Neural cell (in vitro differentiated cells): ENCODE measurements at regions not wholly inside any gene's neighbourhood (a gene's known extent, or its start where the extent isn't known, plus 50 kb on each side); places are given as distances from the start of the nearest gene placed in this dataset.

Source experiments
- H2AFZ ChIP-seq: fragments of 200-600, 300-800 bp; sonication (generic), shearing (Covaris generic); 2 replicates; pipeline ENCODE4 v1.6.0; 2014; ENCODE audit warnings: low read depth, mild to moderate bottlenecking, antibody characterized with exemption, low read length, moderate library complexity
- H3F3A ChIP-seq: fragments of 200-600 bp; shearing (Covaris generic); 2 replicates; pipeline ENCODE4 v1.6.1; 2016; ENCODE audit warnings: mild to moderate bottlenecking, moderate library complexity, mixed read lengths, antibody characterized with exemption, low read length; ENCODE audit not compliant: insufficient read depth, poor library complexity, severe bottlenecking
- H3K27ac ChIP-seq: fragments of 200-600, 300-800 bp; sonication (generic), shearing (Covaris generic); 2 replicates; pipeline ENCODE4 v1.5.1; 2014; ENCODE audit warnings: mild to moderate bottlenecking, low read length, moderate library complexity
- H3K27me3 ChIP-seq: fragments of 300-800, 200-600 bp; sonication (generic), shearing (Covaris generic); 2 replicates; pipeline ENCODE4 v1.6.0; 2014; ENCODE audit warnings: mild to moderate bottlenecking, low read depth, low read length, moderate library complexity; ENCODE audit not compliant: insufficient read depth
- H3K36me3 ChIP-seq: fragments of 300-800, 200-600 bp; sonication (generic), shearing (Covaris generic); 2 replicates; pipeline ENCODE4 v1.5.1; 2014; ENCODE audit warnings: mild to moderate bottlenecking, antibody characterized with exemption, low read length, moderate library complexity; ENCODE audit not compliant: insufficient read depth
- H3K4me2 ChIP-seq: fragments of 300-800, 200-600 bp; sonication (generic), shearing (Covaris generic); 2 replicates; pipeline ENCODE4 v1.6.0; 2014; ENCODE audit warnings: mild to moderate bottlenecking, low read length
- H3K4me3 ChIP-seq: fragments of 300-800, 200-600 bp; sonication (generic), shearing (Covaris generic); 2 replicates; pipeline ENCODE4 v1.5.1; 2014; ENCODE audit warnings: mild to moderate bottlenecking, low read length, moderate library complexity
- H3K79me2 ChIP-seq: fragments of 200-600 bp; shearing (Covaris generic); replicated peaks from 2 replicates; pipeline ENCODE4 v1.6.0; 2014; ENCODE audit warnings: mild to moderate bottlenecking, low read length, moderate library complexity; ENCODE audit not compliant: insufficient read depth
- H3K9ac ChIP-seq: fragments of 300-800, 200-600 bp; sonication (generic), shearing (Covaris generic); 2 replicates; pipeline ENCODE4 v1.6.1; 2016; ENCODE audit warnings: mild to moderate bottlenecking, low read length, mixed read lengths
- H3K9me2 ChIP-seq: fragments of 200-600 bp; shearing (Covaris generic); 2 replicates; pipeline ENCODE4 v1.6.1; 2016; ENCODE audit warnings: mild to moderate bottlenecking, low read length, mixed read lengths; ENCODE audit not compliant: insufficient read depth
- H3K9me3 ChIP-seq: fragments of 200-600, 300-800 bp; sonication (generic), shearing (Covaris generic); 2 replicates; pipeline ENCODE4 v1.6.1; 2016; ENCODE audit warnings: mild to moderate bottlenecking, mixed run types, low read length, moderate library complexity, mixed read lengths
- H4K20me1 ChIP-seq: fragments of 200-600 bp; shearing (Covaris generic); 2 replicates; pipeline ENCODE4 v1.6.1; 2016; ENCODE audit warnings: mild to moderate bottlenecking, mixed run types; ENCODE audit not compliant: insufficient read depth
- EP300 ChIP-seq: fragments of 450-650 bp; conservative IDR thresholded peaks from 2 replicates; pipeline ENCODE4 v1.6.1; 2014; ENCODE audit warnings: antibody characterized with exemption, mild to moderate bottlenecking, moderate library complexity; ENCODE audit not compliant: poor library complexity, severe bottlenecking
- EZH2 ChIP-seq: fragments of 200-600, 300-800 bp; shearing (Covaris generic), sonication (generic); IDR thresholded peaks from 2 replicates; pipeline ENCODE4 v1.6.1; 2014; ENCODE audit warnings: antibody characterized with exemption, low read length, borderline replicate concordance, mild to moderate bottlenecking; ENCODE audit not compliant: insufficient read depth, poor library complexity, severe bottlenecking
- MXI1 ChIP-seq: fragments of 450-650 bp; conservative IDR thresholded peaks from 2 replicates; pipeline ENCODE4 v1.6.1; 2014; ENCODE audit warnings: antibody characterized with exemption, mild to moderate bottlenecking; ENCODE audit not compliant: poor library complexity, severe bottlenecking
- POLR2AphosphoS5 ChIP-seq: IDR thresholded peaks from 2 replicates; pipeline ENCODE4 v1.6.1; 2012
- RAD21 ChIP-seq: fragments of 450-650 bp; conservative IDR thresholded peaks from 2 replicates; pipeline ENCODE4 v1.6.1; 2014; ENCODE audit warnings: antibody characterized with exemption, mild to moderate bottlenecking, moderate library complexity
- REST ChIP-seq: IDR thresholded peaks from 2 replicates; pipeline ENCODE4 v1.6.1; 2012; ENCODE audit warnings: borderline replicate concordance
- SMC3 ChIP-seq: fragments of 450-650 bp; conservative IDR thresholded peaks from 2 replicates; pipeline ENCODE4 v1.6.1; 2014; ENCODE audit warnings: antibody characterized with exemption, mild to moderate bottlenecking, moderate library complexity; ENCODE audit not compliant: poor library complexity
- TAF1 ChIP-seq: IDR thresholded peaks from 2 replicates; pipeline ENCODE4 v1.6.1; 2012; ENCODE audit warnings: low read depth
- TF ChIP-seq, protein P1 (sequence below): fragments of 450-650 bp; IDR thresholded peaks from 2 replicates; pipeline ENCODE4 v1.5.1; 2014; ENCODE audit warnings: antibody characterized with exemption, mild to moderate bottlenecking, moderate library complexity; ENCODE audit not compliant: poor library complexity, severe bottlenecking

DNA sequence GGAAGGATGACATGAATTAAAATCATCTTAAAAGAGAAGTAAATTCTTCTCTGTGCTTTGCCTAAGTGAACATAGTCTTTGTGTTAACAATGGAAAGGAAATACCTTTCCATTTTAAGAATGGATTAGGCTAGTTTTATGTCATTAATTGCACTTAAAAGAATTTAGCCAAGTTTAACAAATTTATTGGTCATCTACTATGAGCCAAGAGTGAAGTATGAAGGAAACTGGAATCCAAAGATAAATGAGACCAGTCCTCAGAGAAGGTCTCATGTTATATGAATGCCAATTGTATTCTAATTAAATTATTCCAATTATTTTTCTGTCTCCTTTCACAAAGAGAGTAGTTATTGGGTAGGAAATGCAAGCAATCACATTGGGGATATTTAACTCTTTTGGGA is 741.3 kb upstream of the SOX9 start:
- no peak overlapping the region for H3K9ac ChIP-seq
- H3K4me3 ChIP-seq = no peak overlapping the region
- TF ChIP-seq EP300 = no peak
- TF ChIP-seq MXI1 = no peak
- no peak for TF ChIP-seq REST
- TF ChIP-seq SMC3 = no peak
- TF ChIP-seq TAF1 = no peak
- TF ChIP-seq RAD21 = no peak
- TF ChIP-seq, protein P1, sequence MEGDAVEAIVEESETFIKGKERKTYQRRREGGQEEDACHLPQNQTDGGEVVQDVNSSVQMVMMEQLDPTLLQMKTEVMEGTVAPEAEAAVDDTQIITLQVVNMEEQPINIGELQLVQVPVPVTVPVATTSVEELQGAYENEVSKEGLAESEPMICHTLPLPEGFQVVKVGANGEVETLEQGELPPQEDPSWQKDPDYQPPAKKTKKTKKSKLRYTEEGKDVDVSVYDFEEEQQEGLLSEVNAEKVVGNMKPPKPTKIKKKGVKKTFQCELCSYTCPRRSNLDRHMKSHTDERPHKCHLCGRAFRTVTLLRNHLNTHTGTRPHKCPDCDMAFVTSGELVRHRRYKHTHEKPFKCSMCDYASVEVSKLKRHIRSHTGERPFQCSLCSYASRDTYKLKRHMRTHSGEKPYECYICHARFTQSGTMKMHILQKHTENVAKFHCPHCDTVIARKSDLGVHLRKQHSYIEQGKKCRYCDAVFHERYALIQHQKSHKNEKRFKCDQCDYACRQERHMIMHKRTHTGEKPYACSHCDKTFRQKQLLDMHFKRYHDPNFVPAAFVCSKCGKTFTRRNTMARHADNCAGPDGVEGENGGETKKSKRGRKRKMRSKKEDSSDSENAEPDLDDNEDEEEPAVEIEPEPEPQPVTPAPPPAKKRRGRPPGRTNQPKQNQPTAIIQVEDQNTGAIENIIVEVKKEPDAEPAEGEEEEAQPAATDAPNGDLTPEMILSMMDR = no peak
- TF ChIP-seq POLR2AphosphoS5 = no peak
- no peak for TF ChIP-seq EZH2
- H3K27me3 ChIP-seq = no peaks in the 10 kb centered on the region
- no peaks in the 10 kb centered on the region for H3K9me3 ChIP-seq
- no peaks in the 10 kb centered on the region for H3K36me3 ChIP-seq
- no peaks in the 10 kb centered on the region for H4K20me1 ChIP-seq
- no peaks in the 10 kb centered on the region for H3K79me2 ChIP-seq
- no peak overlapping the region for H3K4me2 ChIP-seq
- no peaks in the 10 kb centered on the region for H3F3A ChIP-seq
- no peaks in the 10 kb centered on the region for H3K9me2 ChIP-seq
- H3K27ac ChIP-seq = no peak overlapping the region
- no peak overlapping the region for H2AFZ ChIP-seq

GRCh38 chr17:71380535-71380934 is 740.3 kb upstream of the SOX9 start:
- H3K9me2 ChIP-seq = no peaks in the 10 kb centered on the region
- TF ChIP-seq MXI1 (no peak), REST (no peak), TAF1 (no peak), RAD21 (no peak), SMC3 (no peak), EZH2 (no peak)
- TF ChIP-seq, protein P1 = no peak
- H3K79me2 ChIP-seq = no peaks in the 10 kb centered on the region
- H3K9ac ChIP-seq = no peak overlapping the region
- no peak overlapping the region for H3K4me2 ChIP-seq
- no peaks in the 10 kb centered on the region for H3K36me3 ChIP-seq
- no peak overlapping the region for H3K27ac ChIP-seq
- no peak overlapping the region for H3K4me3 ChIP-seq
- H4K20me1 ChIP-seq = no peaks in the 10 kb centered on the region
- H3F3A ChIP-seq = no peaks in the 10 kb centered on the region
- no peaks in the 10 kb centered on the region for H3K27me3 ChIP-seq
- H3K9me3 ChIP-seq = no peaks in the 10 kb centered on the region
- no peak overlapping the region for H2AFZ ChIP-seq
